ENCODE measurements at regions not wholly inside any gene's neighbourhood (a gene's known extent, or its start where the extent isn't known, plus 50 kb on each side); places are given as distances from the start of the nearest gene placed in this dataset.
A peak's percentile ranks its signal among the peaks of the same experiment; 100 is the strongest.

DNA sequence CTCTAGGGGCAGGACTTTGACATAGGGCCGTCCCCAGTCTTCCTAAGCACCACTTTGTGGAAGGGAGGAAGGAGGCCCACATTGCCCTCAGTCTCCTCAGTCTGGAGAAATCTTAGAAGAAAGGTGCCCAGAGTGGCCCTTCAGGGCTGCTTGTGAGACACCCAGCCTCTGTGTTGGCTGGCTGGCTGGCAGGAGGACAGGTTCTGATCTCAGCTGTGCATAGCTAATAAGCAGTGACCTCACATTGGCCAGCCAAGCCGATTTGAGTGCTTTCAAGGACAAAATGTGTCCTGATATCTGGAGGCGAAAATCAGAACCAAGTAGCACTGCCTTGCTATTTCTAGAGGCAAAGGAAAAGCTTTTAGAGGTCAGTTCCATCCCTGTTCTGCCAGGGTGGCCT lies 211.5 kb downstream of the BCOR start:
- TF ChIP-seq, protein P1, sequence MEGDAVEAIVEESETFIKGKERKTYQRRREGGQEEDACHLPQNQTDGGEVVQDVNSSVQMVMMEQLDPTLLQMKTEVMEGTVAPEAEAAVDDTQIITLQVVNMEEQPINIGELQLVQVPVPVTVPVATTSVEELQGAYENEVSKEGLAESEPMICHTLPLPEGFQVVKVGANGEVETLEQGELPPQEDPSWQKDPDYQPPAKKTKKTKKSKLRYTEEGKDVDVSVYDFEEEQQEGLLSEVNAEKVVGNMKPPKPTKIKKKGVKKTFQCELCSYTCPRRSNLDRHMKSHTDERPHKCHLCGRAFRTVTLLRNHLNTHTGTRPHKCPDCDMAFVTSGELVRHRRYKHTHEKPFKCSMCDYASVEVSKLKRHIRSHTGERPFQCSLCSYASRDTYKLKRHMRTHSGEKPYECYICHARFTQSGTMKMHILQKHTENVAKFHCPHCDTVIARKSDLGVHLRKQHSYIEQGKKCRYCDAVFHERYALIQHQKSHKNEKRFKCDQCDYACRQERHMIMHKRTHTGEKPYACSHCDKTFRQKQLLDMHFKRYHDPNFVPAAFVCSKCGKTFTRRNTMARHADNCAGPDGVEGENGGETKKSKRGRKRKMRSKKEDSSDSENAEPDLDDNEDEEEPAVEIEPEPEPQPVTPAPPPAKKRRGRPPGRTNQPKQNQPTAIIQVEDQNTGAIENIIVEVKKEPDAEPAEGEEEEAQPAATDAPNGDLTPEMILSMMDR (IDR thresholded peaks at IDR 0.05; ENCODE audit: unreplicated experiment in 3 of 3) = no peak
- Mint-ChIP-seq H3K4me3 (no peak overlapping the region), H3K4me1 (peaks cover 10% of the 10 kb centered on the region), H3K9me3 (peaks cover 15% of the 10 kb centered on the region), H3K36me3 (ENCODE audit: low read depth) (no peaks in the 10 kb centered on the region), H3K27ac (no peak overlapping the region), H3K27me3 (ENCODE audit: low read depth) (peaks cover 23% of the 10 kb centered on the region)

DNA sequence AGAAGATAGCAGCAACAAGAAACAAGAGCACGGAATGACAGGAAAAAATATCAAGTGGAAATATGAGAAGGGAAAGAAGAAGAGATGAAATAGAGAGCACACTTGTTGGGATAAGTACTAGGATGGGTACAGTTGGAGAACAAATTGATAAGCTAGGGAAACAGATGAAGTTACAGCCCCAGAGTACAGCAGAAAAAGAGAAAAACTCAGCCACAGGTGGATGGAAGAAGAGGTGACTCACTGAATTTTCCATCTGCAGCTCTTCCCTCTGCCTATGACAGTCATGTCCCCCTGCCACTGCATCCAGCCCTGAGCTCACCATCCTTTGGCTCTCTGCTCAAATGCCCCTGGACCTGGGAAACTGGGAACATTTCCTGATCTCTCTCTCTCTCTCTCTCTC lies 209.0 kb downstream of the BCOR start:
- Mint-ChIP-seq H3K27me3 (ENCODE audit: low read depth) (peaks cover 18% of the 10 kb centered on the region), H3K4me1 (peaks cover 10% of the 10 kb centered on the region), H3K4me3 (no peak overlapping the region), H3K9me3 (peaks cover 16% of the 10 kb centered on the region), H3K27ac (no peak overlapping the region), H3K36me3 (ENCODE audit: low read depth) (no peaks in the 10 kb centered on the region)
- TF ChIP-seq, protein P1 (IDR thresholded peaks at IDR 0.05; ENCODE audit: unreplicated experiment in 3 of 3) = no peak

DNA sequence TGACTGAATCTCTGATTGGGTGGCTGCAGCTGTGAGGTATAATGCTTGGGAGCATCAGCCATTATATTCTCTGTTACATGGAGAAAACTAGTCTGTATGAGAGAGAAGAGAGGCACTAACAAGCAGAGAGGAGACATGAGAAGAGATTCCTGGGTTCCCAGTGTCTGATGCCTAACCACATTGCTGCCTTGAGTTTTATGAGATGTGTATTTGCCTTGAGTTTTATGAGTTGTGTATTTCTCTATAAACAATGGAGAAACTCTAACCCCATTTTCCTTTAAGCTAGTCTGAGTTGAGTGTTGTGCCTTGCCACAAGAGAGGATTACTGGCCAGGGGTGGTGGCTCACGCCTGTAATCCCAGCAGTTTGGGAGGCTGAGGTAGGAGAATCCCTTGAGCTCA lies 208.1 kb downstream of the BCOR start:
- peaks cover 13% of the 10 kb centered on the region for H3K9me3 Mint-ChIP-seq
- TF ChIP-seq, protein P1 (IDR thresholded peaks at IDR 0.05; ENCODE audit: unreplicated experiment in 3 of 3) = no peak
- peaks cover 18% of the 10 kb centered on the region for H3K27me3 Mint-ChIP-seq (ENCODE audit: low read depth)
- no peak overlapping the region for H3K4me3 Mint-ChIP-seq
- no peaks in the 10 kb centered on the region for H3K36me3 Mint-ChIP-seq (ENCODE audit: low read depth)
- no peak overlapping the region for H3K27ac Mint-ChIP-seq
- peaks cover 15% of the 10 kb centered on the region for H3K4me1 Mint-ChIP-seq

DNA sequence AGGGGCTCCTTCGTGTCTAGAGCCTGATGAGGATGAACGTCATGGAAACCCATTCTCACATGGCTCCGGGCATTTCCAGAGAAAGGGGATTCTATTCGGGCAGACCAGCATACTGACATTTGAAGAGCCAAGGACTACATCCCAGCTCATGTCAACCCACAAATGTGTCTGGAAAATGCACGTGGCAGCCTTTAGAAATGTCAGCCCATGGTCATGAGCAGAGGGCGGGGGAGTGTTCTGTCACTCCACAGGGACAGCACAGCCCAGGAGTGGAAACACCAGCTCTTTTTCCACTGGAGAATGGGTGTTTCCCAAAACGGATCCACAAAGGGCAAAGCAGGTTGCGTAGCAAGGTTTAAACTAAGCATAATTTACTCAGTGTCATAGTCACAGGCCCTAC lies 207.0 kb downstream of the BCOR start:
- H3K36me3 Mint-ChIP-seq (ENCODE audit: low read depth) = no peaks in the 10 kb centered on the region
- H3K4me1 Mint-ChIP-seq = peaks cover 26% of the 10 kb centered on the region
- TF ChIP-seq, protein P1 (IDR thresholded peaks at IDR 0.05; ENCODE audit: unreplicated experiment in 3 of 3) = no peak
- H3K27ac Mint-ChIP-seq = no peak overlapping the region
- peaks cover 13% of the 10 kb centered on the region for H3K9me3 Mint-ChIP-seq
- no peak overlapping the region for H3K4me3 Mint-ChIP-seq
- H3K27me3 Mint-ChIP-seq (ENCODE audit: low read depth) = peaks cover 18% of the 10 kb centered on the region

DNA sequence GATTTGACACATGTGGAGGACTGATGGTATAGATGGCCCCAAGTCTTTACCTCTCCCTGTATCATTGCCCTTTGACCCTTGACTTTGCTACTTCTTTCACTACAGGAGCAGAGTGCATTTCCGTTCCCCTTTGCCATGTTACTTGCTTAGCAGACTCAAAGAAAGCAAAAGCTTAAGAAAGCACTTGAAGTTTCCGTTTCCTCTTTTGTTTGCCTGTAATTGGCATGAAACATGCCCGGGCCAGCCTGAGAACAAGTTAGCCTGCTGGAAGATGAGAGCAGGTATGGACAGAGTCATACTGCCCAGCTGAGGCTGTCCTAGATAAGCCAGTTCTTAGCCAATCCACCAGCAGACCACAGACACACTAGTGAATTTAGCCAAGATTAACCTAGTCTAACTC lies 206.0 kb downstream of the BCOR start:
- peaks cover 33% of the 10 kb centered on the region for H3K4me1 Mint-ChIP-seq
- peaks cover 18% of the 10 kb centered on the region for H3K27me3 Mint-ChIP-seq (ENCODE audit: low read depth)
- H3K4me3 Mint-ChIP-seq = no peak overlapping the region
- TF ChIP-seq, protein P1 (IDR thresholded peaks at IDR 0.05; ENCODE audit: unreplicated experiment in 3 of 3) = no peak
- H3K27ac Mint-ChIP-seq = no peak overlapping the region
- peaks cover 15% of the 10 kb centered on the region for H3K9me3 Mint-ChIP-seq
- no peaks in the 10 kb centered on the region for H3K36me3 Mint-ChIP-seq (ENCODE audit: low read depth)

DNA sequence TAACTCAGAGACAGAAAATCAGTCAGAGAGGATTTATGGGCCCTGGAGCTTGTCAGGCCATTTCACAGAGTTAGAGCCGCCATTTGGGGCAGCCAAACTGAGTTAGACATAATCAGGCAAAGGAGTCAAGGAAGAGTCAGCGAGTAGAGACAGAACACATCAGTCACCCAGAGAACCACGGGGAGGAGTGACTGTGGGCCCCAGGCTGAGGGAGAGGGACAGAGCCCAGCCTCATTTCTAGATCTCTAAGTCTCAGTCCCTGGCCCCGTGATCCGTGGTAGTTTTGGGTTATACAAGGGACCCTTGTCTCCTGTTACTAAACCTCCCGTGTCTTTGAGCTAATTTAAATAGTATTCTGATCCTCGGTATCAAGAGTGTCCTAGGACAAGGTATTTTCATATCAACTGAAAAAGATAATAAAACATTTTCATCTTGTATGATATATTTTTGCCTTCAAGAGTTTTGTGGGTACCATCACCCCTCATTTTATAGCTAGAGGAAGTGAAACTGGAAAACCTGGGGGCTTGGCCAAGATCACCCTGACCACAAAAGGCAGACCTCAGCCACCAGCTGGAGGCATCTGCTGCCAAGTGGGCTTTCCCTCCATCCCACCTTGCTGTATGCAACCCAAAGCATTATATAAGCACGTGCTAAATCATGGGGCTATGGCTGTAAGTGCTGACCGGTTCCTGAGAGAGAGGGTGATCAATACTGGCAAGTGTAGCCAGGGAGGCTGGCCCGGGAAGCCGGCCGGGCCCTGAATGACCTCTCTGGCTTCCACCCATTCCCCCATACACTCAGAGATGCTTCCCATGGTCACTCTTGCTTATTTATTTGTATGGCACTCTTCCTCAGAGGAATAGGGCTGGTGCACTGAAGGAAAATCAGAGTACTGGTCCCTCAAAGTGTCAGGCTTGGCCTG lies 204.1 kb downstream of the BCOR start:
- H3K4me3 Mint-ChIP-seq = no peak overlapping the region
- H3K4me1 Mint-ChIP-seq = peaks cover 43% of the 10 kb centered on the region

More for the DNA sequence above, 204.1 kb downstream of the BCOR start:
- H3K27ac Mint-ChIP-seq = peak overlapping the region in 1 of 3 experiments; percentile 83
- TF ChIP-seq, protein P1 (IDR thresholded peaks at IDR 0.05; ENCODE audit: unreplicated experiment in 3 of 3) = no peak
- peaks cover 12% of the 10 kb centered on the region for H3K9me3 Mint-ChIP-seq
- no peaks in the 10 kb centered on the region for H3K36me3 Mint-ChIP-seq (ENCODE audit: low read depth)
- peaks cover 5% of the 10 kb centered on the region for H3K27me3 Mint-ChIP-seq (ENCODE audit: low read depth)

Data from nephron (organoid).